GM23338 (cell line): ENCODE measurements at regions not wholly inside any gene's neighbourhood (a gene's known extent, or its start where the extent isn't known, plus 50 kb on each side); places are given as distances from the start of the nearest gene placed in this dataset.

ENCODE experiments used
- CREB1 ChIP-seq: fragments of 250-450 bp; sonication (Bioruptor Pico); IDR thresholded peaks from 2 replicates; pipeline ENCODE4 v1.5.0; 2020; ENCODE audit warnings: low read depth, mild to moderate bottlenecking, moderate library complexity
- CTCF ChIP-seq, 2 experiments: fragments of 200-600 bp in 1 of 2; sonication (generic) in 1 of 2; conservative IDR thresholded peaks; 2 replicates each; pipeline versions ENCODE4 v1.5.1 to v1.6.1; 2016 to 2017; ENCODE audit warnings: antibody characterized with exemption in 2 of 2, low read depth in 2 of 2, mild to moderate bottlenecking in 2 of 2, moderate library complexity in 1 of 2
- ETS1 ChIP-seq: IDR thresholded peaks from 2 replicates; pipeline ENCODE4 v1.6.1; 2016; ENCODE audit warnings: antibody characterized with exemption
- EZH2 ChIP-seq: fragments of 200-600 bp; sonication (generic); IDR thresholded peaks from one replicate; pipeline ENCODE4 v1.8.0; 2017; ENCODE audit warnings: antibody characterized with exemption, mild to moderate bottlenecking, low read depth; ENCODE audit not compliant: unreplicated experiment
- EZH2phosphoT487 ChIP-seq: fragments of 200-600 bp; sonication (generic); IDR thresholded peaks from one replicate; pipeline ENCODE4 v1.8.1; 2018; ENCODE audit warnings: antibody characterized with exemption; ENCODE audit not compliant: unreplicated experiment
- JUNB ChIP-seq: IDR thresholded peaks from one replicate; pipeline ENCODE4 v1.6.1; 2016; ENCODE audit warnings: antibody characterized with exemption; ENCODE audit not compliant: unreplicated experiment
- NANOG ChIP-seq: IDR thresholded peaks from 2 replicates; pipeline ENCODE4 v1.6.1; 2016; ENCODE audit warnings: antibody characterized with exemption, borderline replicate concordance
- POLR2AphosphoS5 ChIP-seq: IDR thresholded peaks from 2 replicates; pipeline ENCODE4 v1.6.1; 2016; ENCODE audit warnings: antibody characterized with exemption, low read depth
- REST ChIP-seq: IDR thresholded peaks from one replicate; pipeline ENCODE4 v1.6.1; 2018; ENCODE audit warnings: antibody characterized with exemption; ENCODE audit not compliant: unreplicated experiment
- STAT1 ChIP-seq: IDR thresholded peaks from one replicate; pipeline ENCODE4 v1.6.1; 2016; ENCODE audit warnings: antibody characterized with exemption; ENCODE audit not compliant: unreplicated experiment
- ZNF114 ChIP-seq: fragments of 250-450 bp; sonication (Bioruptor Pico); IDR thresholded peaks from 2 replicates; pipeline ENCODE4 v1.5.0; 2020; ENCODE audit warnings: mild to moderate bottlenecking, moderate library complexity
- ZNF331 ChIP-seq: fragments of 250-450 bp; sonication (Bioruptor Pico); IDR thresholded peaks from 2 replicates; pipeline ENCODE4 v1.5.0; 2020; ENCODE audit warnings: low read depth, mild to moderate bottlenecking, moderate library complexity
- TF ChIP-seq, protein P1 (sequence below): fragments of 250-450 bp; sonication (Bioruptor Pico); IDR thresholded peaks from 2 replicates; pipeline ENCODE4 v1.5.0; 2020; ENCODE audit warnings: mild to moderate bottlenecking, moderate library complexity

GRCh38 chr4:18698119-18698883, 676.7 kb upstream of the LCORL start:
- TF ChIP-seq CTCF (conservative IDR thresholded peaks at IDR 0.05; ENCODE audit: low read depth in 2 of 2) (no peak), REST (no peak), POLR2AphosphoS5 (no peak), JUNB (no peak), ETS1 (no peak), EZH2 (no peak), CREB1 (CRISPR knock-in tag) (no peak), NANOG (no peak), EZH2phosphoT487 (no peak), ZNF331 (no peak), STAT1 (no peak), ZNF114 (CRISPR knock-in tag) (no peak)
- TF ChIP-seq, protein P1, sequence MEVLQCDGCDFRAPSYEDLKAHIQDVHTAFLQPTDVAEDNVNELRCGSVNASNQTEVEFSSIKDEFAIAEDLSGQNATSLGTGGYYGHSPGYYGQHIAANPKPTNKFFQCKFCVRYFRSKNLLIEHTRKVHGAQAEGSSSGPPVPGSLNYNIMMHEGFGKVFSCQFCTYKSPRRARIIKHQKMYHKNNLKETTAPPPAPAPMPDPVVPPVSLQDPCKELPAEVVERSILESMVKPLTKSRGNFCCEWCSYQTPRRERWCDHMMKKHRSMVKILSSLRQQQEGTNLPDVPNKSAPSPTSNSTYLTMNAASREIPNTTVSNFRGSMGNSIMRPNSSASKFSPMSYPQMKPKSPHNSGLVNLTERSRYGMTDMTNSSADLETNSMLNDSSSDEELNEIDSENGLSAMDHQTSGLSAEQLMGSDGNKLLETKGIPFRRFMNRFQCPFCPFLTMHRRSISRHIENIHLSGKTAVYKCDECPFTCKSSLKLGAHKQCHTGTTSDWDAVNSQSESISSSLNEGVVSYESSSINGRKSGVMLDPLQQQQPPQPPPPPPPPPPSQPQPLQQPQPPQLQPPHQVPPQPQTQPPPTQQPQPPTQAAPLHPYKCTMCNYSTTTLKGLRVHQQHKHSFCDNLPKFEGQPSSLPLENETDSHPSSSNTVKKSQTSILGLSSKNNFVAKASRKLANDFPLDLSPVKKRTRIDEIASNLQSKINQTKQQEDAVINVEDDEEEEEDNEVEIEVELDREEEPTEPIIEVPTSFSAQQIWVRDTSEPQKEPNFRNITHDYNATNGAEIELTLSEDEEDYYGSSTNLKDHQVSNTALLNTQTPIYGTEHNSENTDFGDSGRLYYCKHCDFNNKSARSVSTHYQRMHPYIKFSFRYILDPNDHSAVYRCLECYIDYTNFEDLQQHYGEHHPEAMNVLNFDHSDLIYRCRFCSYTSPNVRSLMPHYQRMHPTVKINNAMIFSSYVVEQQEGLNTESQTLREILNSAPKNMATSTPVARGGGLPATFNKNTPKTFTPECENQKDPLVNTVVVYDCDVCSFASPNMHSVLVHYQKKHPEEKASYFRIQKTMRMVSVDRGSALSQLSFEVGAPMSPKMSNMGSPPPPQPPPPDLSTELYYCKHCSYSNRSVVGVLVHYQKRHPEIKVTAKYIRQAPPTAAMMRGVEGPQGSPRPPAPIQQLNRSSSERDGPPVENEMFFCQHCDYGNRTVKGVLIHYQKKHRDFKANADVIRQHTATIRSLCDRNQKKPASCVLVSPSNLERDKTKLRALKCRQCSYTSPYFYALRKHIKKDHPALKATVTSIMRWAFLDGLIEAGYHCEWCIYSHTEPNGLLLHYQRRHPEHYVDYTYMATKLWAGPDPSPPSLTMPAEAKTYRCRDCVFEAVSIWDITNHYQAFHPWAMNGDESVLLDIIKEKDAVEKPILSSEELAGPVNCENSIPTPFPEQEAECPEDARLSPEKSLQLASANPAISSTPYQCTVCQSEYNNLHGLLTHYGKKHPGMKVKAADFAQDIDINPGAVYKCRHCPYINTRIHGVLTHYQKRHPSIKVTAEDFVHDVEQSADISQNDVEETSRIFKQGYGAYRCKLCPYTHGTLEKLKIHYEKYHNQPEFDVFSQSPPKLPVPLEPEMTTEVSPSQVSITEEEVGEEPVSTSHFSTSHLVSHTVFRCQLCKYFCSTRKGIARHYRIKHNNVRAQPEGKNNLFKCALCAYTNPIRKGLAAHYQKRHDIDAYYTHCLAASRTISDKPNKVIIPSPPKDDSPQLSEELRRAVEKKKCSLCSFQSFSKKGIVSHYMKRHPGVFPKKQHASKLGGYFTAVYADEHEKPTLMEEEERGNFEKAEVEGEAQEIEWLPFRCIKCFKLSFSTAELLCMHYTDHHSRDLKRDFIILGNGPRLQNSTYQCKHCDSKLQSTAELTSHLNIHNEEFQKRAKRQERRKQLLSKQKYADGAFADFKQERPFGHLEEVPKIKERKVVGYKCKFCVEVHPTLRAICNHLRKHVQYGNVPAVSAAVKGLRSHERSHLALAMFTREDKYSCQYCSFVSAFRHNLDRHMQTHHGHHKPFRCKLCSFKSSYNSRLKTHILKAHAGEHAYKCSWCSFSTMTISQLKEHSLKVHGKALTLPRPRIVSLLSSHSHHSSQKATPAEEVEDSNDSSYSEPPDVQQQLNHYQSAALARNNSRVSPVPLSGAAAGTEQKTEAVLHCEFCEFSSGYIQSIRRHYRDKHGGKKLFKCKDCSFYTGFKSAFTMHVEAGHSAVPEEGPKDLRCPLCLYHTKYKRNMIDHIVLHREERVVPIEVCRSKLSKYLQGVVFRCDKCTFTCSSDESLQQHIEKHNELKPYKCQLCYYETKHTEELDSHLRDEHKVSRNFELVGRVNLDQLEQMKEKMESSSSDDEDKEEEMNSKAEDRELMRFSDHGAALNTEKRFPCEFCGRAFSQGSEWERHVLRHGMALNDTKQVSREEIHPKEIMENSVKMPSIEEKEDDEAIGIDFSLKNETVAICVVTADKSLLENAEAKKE (CRISPR knock-in tag) = no peak
